ENCODE measurements at regions not wholly inside any gene's neighbourhood (a gene's known extent, or its start where the extent isn't known, plus 50 kb on each side); places are given as distances from the start of the nearest gene placed in this dataset.

GRCh38 chr18:40708726-40709125, 1246.3 kb upstream of the PIK3C3 start:
- no peak overlapping the region for H3K4me3 ChIP-seq
- no peaks in the 10 kb centered on the region for H3K4me1 ChIP-seq
- TF ChIP-seq POLR2AphosphoS5 (IDR thresholded peaks at IDR 0.05) (no peak), EP300 (IDR thresholded peaks at IDR 0.05) (no peak), CTCF (IDR thresholded peaks at IDR 0.05) (no peak), POLR2A (IDR thresholded peaks at IDR 0.05) (no peak)
- no peaks in the 10 kb centered on the region for H3K27me3 ChIP-seq
- H3K9me3 ChIP-seq = no peaks in the 10 kb centered on the region
- no peaks in the 10 kb centered on the region for H3K36me3 ChIP-seq
- H3K27ac ChIP-seq = no peak overlapping the region
- DNase-seq (no peak), ATAC-seq (ENCODE audit: low FRiP score in 2 of 2) (no peak)

GRCh38 chr18:40707797-40708196, 1247.2 kb upstream of the PIK3C3 start:
- H3K36me3 ChIP-seq = no peaks in the 10 kb centered on the region
- no peak for ATAC-seq (ENCODE audit: low FRiP score in 2 of 2)
- no peak for DNase-seq
- H3K27ac ChIP-seq = no peak overlapping the region
- H3K27me3 ChIP-seq = no peaks in the 10 kb centered on the region
- H3K9me3 ChIP-seq = no peaks in the 10 kb centered on the region
- no peak overlapping the region for H3K4me3 ChIP-seq
- 75% methylated on average over 1 of the region's 1 CpG for WGBS, 2 donors
- TF ChIP-seq POLR2A (IDR thresholded peaks at IDR 0.05) (no peak), POLR2AphosphoS5 (IDR thresholded peaks at IDR 0.05) (no peak), EP300 (IDR thresholded peaks at IDR 0.05) (no peak), CTCF (IDR thresholded peaks at IDR 0.05) (no peak)
- H3K4me1 ChIP-seq = no peaks in the 10 kb centered on the region

- Histone ChIP-seq H3K9me3 (peaks cover 0 to 8% (median 0%) of the 10 kb centered on the region in 4 donors), H3K27me3 (no peaks in the 10 kb centered on the region), H3K36me3 (no peaks in the 10 kb centered on the region), H3K27ac (no peak overlapping the region), H3K4me3 (no peak overlapping the region), H3K4me1 (no peaks in the 10 kb centered on the region)
- DNase-seq (no peak), ATAC-seq (ENCODE audit: low FRiP score in 2 of 2) (no peak)
- TF ChIP-seq POLR2A (IDR thresholded peaks at IDR 0.05) (no peak), CTCF (IDR thresholded peaks at IDR 0.05) (no peak), EP300 (IDR thresholded peaks at IDR 0.05) (no peak), POLR2AphosphoS5 (IDR thresholded peaks at IDR 0.05) (no peak)
Observed at GRCh38 chr18:40698129-40698528, 1256.9 kb upstream of the PIK3C3 start.

GRCh38 chr18:40695526-40695925, 1259.5 kb upstream of the PIK3C3 start:
- Histone ChIP-seq H3K4me3 (no peak overlapping the region), H3K9me3 (peaks cover 0 to 8% (median 0%) of the 10 kb centered on the region in 4 donors), H3K36me3 (no peaks in the 10 kb centered on the region), H3K27ac (no peak overlapping the region), H3K4me1 (no peaks in the 10 kb centered on the region), H3K27me3 (no peaks in the 10 kb centered on the region)
- 70 to 78% methylated on average over 1 of the region's 1 CpG for WGBS, 2 donors
- DNase-seq (no peak), ATAC-seq (ENCODE audit: low FRiP score in 2 of 2) (no peak)
- no peak for TF ChIP-seq POLR2AphosphoS5 (IDR thresholded peaks at IDR 0.05)
- TF ChIP-seq EP300 (IDR thresholded peaks at IDR 0.05) = no peak
- TF ChIP-seq CTCF (IDR thresholded peaks at IDR 0.05) = no peak
- TF ChIP-seq POLR2A (IDR thresholded peaks at IDR 0.05) = no peak

GRCh38 chr18:40692871-40693270, 1262.2 kb upstream of the PIK3C3 start:
- H3K9me3 ChIP-seq = peaks cover 0 to 1% (median 0%) of the 10 kb centered on the region in 4 donors
- H3K4me3 ChIP-seq = no peak overlapping the region
- H3K27ac ChIP-seq = no peak overlapping the region
- TF ChIP-seq POLR2A (IDR thresholded peaks at IDR 0.05) (no peak), EP300 (IDR thresholded peaks at IDR 0.05) (no peak), POLR2AphosphoS5 (IDR thresholded peaks at IDR 0.05) (no peak), CTCF (IDR thresholded peaks at IDR 0.05) (no peak)
- WGBS, 2 donors = 47 to 73% methylated on average over 3 of the region's 3 CpGs
- no peaks in the 10 kb centered on the region for H3K4me1 ChIP-seq
- H3K27me3 ChIP-seq = no peaks in the 10 kb centered on the region
- no peak for DNase-seq
- ATAC-seq (ENCODE audit: low FRiP score in 2 of 2) = no peak
- H3K36me3 ChIP-seq = no peaks in the 10 kb centered on the region
